Liver (tissue), 8 donors: ENCODE measurements at regions not wholly inside any gene's neighbourhood (a gene's known extent, or its start where the extent isn't known, plus 50 kb on each side); places are given as distances from the start of the nearest gene placed in this dataset.

Source experiments
- DNase-seq: peaks from one replicate; pipeline ENCODE4 v3.0.0-alpha.2; 2017; ENCODE audit warnings: low spot score
- H3K27ac ChIP-seq, 2 donors: one replicate each; pipeline ENCODE4 v1.7.0; 2013; ENCODE audit warnings: inconsistent platforms in 2 of 2, low read length in 2 of 2, control low read depth in 1 of 2, low read depth in 1 of 2, mild to moderate bottlenecking in 1 of 2
- H3K27me3 ChIP-seq, 4 donors: one replicate each; pipeline versions ENCODE4 v1.6.1 to v1.7.0; 2013; ENCODE audit warnings: low read length in 3 of 4, inconsistent platforms in 1 of 4, mild to moderate bottlenecking in 1 of 4, moderate library complexity in 1 of 4; ENCODE audit not compliant: control insufficient read depth in 4 of 4, insufficient read depth in 4 of 4
- H3K36me3 ChIP-seq, 4 donors: one replicate each; pipeline versions ENCODE4 v1.6.1 to v1.7.0; 2013; ENCODE audit warnings: low read length in 3 of 4, mild to moderate bottlenecking in 3 of 4, low read depth in 1 of 4, moderate library complexity in 1 of 4; ENCODE audit not compliant: control insufficient read depth in 4 of 4, insufficient read depth in 3 of 4
- H3K4me1 ChIP-seq, 4 donors: one replicate each; pipeline versions ENCODE4 v1.6.1 to v1.7.0; 2013; ENCODE audit warnings: low read length in 3 of 4, mild to moderate bottlenecking in 3 of 4, moderate library complexity in 1 of 4; ENCODE audit not compliant: control insufficient read depth in 4 of 4, insufficient read depth in 4 of 4
- H3K4me3 ChIP-seq, 3 donors: one replicate each; pipeline versions ENCODE4 v1.6.1 to v1.7.0; 2013; ENCODE audit warnings: low read length in 3 of 3, control low read depth in 1 of 3, low read depth in 1 of 3, mild to moderate bottlenecking in 1 of 3
- H3K9ac ChIP-seq, 2 donors: one replicate each; pipeline ENCODE4 v1.7.0; 2013; ENCODE audit warnings: low read length in 2 of 2, mild to moderate bottlenecking in 2 of 2, moderate library complexity in 2 of 2, control low read depth in 1 of 2, low read depth in 1 of 2
- H3K9me3 ChIP-seq, 4 donors: one replicate each; pipeline versions ENCODE4 v1.6.1 to v1.7.0; 2013; ENCODE audit warnings: low read length in 3 of 4; ENCODE audit not compliant: control insufficient read depth in 4 of 4
- EGR1 ChIP-seq, 2 donors: IDR thresholded peaks; 2 replicates each; pipeline ENCODE4 v1.6.1; 2016 to 2018; ENCODE audit warnings: antibody characterized with exemption in 2 of 2, low read depth in 2 of 2
- FOXA1 ChIP-seq: IDR thresholded peaks from 2 replicates; pipeline ENCODE4 v1.6.1; 2016; ENCODE audit warnings: antibody characterized with exemption
- FOXA2 ChIP-seq: IDR thresholded peaks from 2 replicates; pipeline ENCODE4 v1.6.1; 2016; ENCODE audit warnings: antibody characterized with exemption
- GABPA ChIP-seq, 2 donors: IDR thresholded peaks in 1 of 2; conservative IDR thresholded peaks in 1 of 2; 2 replicates each; pipeline ENCODE4 v1.6.1; 2016; ENCODE audit warnings: antibody characterized with exemption in 2 of 2, mild to moderate bottlenecking in 1 of 2, moderate library complexity in 1 of 2
- HNF4A ChIP-seq, 2 donors: conservative IDR thresholded peaks; 2 replicates each; pipeline ENCODE4 v1.6.1; 2016; ENCODE audit warnings: antibody characterized with exemption in 2 of 2, mild to moderate bottlenecking in 2 of 2
- HNF4G ChIP-seq: IDR thresholded peaks from 2 replicates; pipeline ENCODE4 v1.6.1; 2016; ENCODE audit warnings: antibody characterized with exemption
- JUND ChIP-seq, 2 donors: IDR thresholded peaks; 2 replicates each; pipeline ENCODE4 v1.6.1; 2016; ENCODE audit warnings: antibody characterized with exemption in 2 of 2
- NR2F2 ChIP-seq: IDR thresholded peaks from 2 replicates; pipeline ENCODE4 v1.6.1; 2016; ENCODE audit warnings: antibody characterized with exemption
- RAD21 ChIP-seq, 2 donors: IDR thresholded peaks; 2 replicates each; pipeline ENCODE4 v1.6.1; 2016; ENCODE audit warnings: antibody characterized with exemption in 2 of 2, mild to moderate bottlenecking in 2 of 2
- RXRA ChIP-seq, 2 donors: IDR thresholded peaks; 2 replicates each; pipeline ENCODE4 v1.6.1; 2017 to 2018; ENCODE audit warnings: antibody characterized with exemption in 2 of 2, mild to moderate bottlenecking in 1 of 2
- SP1 ChIP-seq: IDR thresholded peaks from 2 replicates; pipeline ENCODE4 v1.6.1; 2018; ENCODE audit warnings: antibody characterized with exemption, mild to moderate bottlenecking
- TAF1 ChIP-seq: conservative IDR thresholded peaks from 2 replicates; pipeline ENCODE4 v1.6.1; 2016; ENCODE audit warnings: antibody characterized with exemption, mild to moderate bottlenecking
- YY1 ChIP-seq: IDR thresholded peaks from 2 replicates; pipeline ENCODE4 v1.6.1; 2016; ENCODE audit warnings: antibody characterized with exemption, mild to moderate bottlenecking
- WGBS: extraction: QIAGEN DNeasy Blood & Tissue Kit; methylation state at CpG from one replicate; pipeline ENCODE4 v1.1.7; 2013; 5-methylcytosine and 5-hydroxymethylcytosine counted together
- TF ChIP-seq, protein P1 (sequence below): IDR thresholded peaks from 2 replicates; pipeline ENCODE4 v1.6.1; 2016; ENCODE audit warnings: antibody characterized with exemption
- TF ChIP-seq, protein P2 (sequence below): IDR thresholded peaks from 2 replicates; pipeline ENCODE4 v1.6.1; 2016; ENCODE audit warnings: antibody characterized with exemption
- TF ChIP-seq, protein P3 (sequence below): fragments of 150-350 bp; IDR thresholded peaks from 2 replicates; pipeline ENCODE4 v1.5.1; 2017; ENCODE audit warnings: improper control_type of control experiment, low read depth, low read length; ENCODE audit not compliant: missing input control
- TF ChIP-seq, protein P4 (sequence below): IDR thresholded peaks from 2 replicates; pipeline ENCODE4 v1.6.1; 2016; ENCODE audit warnings: antibody characterized with exemption, mild to moderate bottlenecking
- TF ChIP-seq, protein P5 (sequence below): IDR thresholded peaks from 2 replicates; pipeline ENCODE4 v1.6.1; 2016; ENCODE audit warnings: antibody characterized with exemption
- donor health status: healthy.
- donor health status: healthy.
- donor health status: healthy.
- donor health status: healthy.
- donor health status: healthy.

DNA sequence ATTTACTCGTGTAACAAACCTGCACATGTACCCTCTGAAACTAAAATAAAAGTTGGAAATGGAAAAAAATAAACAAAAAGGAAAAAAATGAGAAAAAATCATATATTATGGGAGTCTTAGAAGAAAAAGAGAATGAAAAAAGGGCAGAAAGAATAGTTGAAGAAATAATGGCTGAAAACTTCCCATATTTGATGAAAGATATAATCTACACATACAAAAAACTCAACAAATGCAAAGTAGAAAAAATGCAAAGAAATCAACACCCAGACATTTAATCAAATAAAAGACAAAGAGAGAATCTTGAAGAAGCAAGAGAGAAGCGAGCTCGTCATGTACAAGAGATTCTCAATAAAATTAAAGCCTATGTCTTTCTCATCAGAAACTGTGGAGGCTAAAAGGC lies 73.8 kb downstream of the SLC25A46 start:
- no peak for DNase-seq
- Histone ChIP-seq H3K4me3 (no peak overlapping the region), H3K36me3 (no peaks in the 10 kb centered on the region), H3K27me3 (no peaks in the 10 kb centered on the region), H3K4me1 (no peaks in the 10 kb centered on the region), H3K9me3 (peaks cover 0 to 5% (median 1%) of the 10 kb centered on the region in 4 donors), H3K27ac (no peak overlapping the region), H3K9ac (no peak overlapping the region)
- TF ChIP-seq FOXA2 (no peak), YY1 (no peak), GABPA (IDR thresholded peaks at IDR 0.05 in 1 of 2, conservative IDR thresholded peaks at IDR 0.05 in 1 of 2) (no peak), NR2F2 (no peak), RXRA (IDR thresholded peaks at IDR 0.05) (no peak), RAD21 (IDR thresholded peaks at IDR 0.05) (no peak), HNF4A (conservative IDR thresholded peaks at IDR 0.05) (no peak), SP1 (no peak), FOXA1 (no peak), JUND (IDR thresholded peaks at IDR 0.05) (no peak), EGR1 (IDR thresholded peaks at IDR 0.05; ENCODE audit: low read depth in 2 of 2) (no peak)
- TF ChIP-seq, protein P1, sequence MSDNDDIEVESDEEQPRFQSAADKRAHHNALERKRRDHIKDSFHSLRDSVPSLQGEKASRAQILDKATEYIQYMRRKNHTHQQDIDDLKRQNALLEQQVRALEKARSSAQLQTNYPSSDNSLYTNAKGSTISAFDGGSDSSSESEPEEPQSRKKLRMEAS, result no peak
- TF ChIP-seq, protein P2, sequence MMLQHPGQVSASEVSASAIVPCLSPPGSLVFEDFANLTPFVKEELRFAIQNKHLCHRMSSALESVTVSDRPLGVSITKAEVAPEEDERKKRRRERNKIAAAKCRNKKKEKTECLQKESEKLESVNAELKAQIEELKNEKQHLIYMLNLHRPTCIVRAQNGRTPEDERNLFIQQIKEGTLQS, result no peak
- TF ChIP-seq, protein P3, sequence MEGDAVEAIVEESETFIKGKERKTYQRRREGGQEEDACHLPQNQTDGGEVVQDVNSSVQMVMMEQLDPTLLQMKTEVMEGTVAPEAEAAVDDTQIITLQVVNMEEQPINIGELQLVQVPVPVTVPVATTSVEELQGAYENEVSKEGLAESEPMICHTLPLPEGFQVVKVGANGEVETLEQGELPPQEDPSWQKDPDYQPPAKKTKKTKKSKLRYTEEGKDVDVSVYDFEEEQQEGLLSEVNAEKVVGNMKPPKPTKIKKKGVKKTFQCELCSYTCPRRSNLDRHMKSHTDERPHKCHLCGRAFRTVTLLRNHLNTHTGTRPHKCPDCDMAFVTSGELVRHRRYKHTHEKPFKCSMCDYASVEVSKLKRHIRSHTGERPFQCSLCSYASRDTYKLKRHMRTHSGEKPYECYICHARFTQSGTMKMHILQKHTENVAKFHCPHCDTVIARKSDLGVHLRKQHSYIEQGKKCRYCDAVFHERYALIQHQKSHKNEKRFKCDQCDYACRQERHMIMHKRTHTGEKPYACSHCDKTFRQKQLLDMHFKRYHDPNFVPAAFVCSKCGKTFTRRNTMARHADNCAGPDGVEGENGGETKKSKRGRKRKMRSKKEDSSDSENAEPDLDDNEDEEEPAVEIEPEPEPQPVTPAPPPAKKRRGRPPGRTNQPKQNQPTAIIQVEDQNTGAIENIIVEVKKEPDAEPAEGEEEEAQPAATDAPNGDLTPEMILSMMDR, result no peak
- TF ChIP-seq, protein P4, sequence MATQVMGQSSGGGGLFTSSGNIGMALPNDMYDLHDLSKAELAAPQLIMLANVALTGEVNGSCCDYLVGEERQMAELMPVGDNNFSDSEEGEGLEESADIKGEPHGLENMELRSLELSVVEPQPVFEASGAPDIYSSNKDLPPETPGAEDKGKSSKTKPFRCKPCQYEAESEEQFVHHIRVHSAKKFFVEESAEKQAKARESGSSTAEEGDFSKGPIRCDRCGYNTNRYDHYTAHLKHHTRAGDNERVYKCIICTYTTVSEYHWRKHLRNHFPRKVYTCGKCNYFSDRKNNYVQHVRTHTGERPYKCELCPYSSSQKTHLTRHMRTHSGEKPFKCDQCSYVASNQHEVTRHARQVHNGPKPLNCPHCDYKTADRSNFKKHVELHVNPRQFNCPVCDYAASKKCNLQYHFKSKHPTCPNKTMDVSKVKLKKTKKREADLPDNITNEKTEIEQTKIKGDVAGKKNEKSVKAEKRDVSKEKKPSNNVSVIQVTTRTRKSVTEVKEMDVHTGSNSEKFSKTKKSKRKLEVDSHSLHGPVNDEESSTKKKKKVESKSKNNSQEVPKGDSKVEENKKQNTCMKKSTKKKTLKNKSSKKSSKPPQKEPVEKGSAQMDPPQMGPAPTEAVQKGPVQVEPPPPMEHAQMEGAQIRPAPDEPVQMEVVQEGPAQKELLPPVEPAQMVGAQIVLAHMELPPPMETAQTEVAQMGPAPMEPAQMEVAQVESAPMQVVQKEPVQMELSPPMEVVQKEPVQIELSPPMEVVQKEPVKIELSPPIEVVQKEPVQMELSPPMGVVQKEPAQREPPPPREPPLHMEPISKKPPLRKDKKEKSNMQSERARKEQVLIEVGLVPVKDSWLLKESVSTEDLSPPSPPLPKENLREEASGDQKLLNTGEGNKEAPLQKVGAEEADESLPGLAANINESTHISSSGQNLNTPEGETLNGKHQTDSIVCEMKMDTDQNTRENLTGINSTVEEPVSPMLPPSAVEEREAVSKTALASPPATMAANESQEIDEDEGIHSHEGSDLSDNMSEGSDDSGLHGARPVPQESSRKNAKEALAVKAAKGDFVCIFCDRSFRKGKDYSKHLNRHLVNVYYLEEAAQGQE, result no peak
- WGBS, result 79% methylated on average over 3 of the region's 3 CpGs

DNA sequence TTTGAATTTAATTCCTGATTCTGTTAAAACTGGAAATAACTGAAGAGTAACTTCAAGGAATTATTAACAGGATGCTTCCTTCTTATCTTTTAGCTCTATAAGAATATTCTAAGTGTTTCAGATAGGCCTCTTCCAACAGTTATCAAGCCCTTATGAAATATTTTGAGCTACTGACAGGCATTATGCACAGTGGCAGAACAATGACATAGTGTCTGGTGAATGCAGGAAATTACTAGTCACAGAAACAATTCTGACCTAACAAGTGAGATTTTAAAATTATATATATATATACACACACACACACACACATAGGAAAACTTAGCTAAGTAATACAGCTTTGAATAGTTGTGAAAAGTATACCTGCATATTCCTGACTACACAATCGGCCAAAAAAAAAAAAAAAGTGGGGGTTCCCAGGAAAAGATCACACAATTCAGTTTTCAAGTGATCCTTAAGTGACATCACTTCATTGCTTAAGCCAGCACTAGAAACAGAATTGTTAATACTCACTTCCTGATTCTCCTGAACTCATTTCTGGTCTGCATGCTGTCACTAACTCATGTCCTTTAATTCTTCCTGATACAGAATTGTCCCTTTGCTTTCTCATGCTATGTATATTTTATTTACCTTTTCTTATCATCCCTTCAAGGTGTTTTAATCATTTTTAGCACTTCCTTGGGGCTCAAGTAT lies 77.3 kb downstream of the SLC25A46 start:
- Histone ChIP-seq H3K36me3 (no peaks in the 10 kb centered on the region), H3K4me1 (no peaks in the 10 kb centered on the region), H3K27ac (no peak overlapping the region), H3K9me3 (peaks cover 0 to 5% (median under 1%) of the 10 kb centered on the region in 4 donors), H3K27me3 (no peaks in the 10 kb centered on the region), H3K4me3 (no peak overlapping the region), H3K9ac (no peak overlapping the region)
- WGBS, result 67% methylated on average over 1 of the region's 1 CpG
- no peak for DNase-seq
- TF ChIP-seq, protein P3, result no peak
- no peak for TF ChIP-seq RAD21 (IDR thresholded peaks at IDR 0.05)
- no peak for TF ChIP-seq FOXA1
- TF ChIP-seq RXRA (IDR thresholded peaks at IDR 0.05), result no peak
- TF ChIP-seq HNF4G, result no peak
- TF ChIP-seq SP1, result no peak
- TF ChIP-seq TAF1, result no peak
- no peak for TF ChIP-seq JUND (IDR thresholded peaks at IDR 0.05)
- no peak for TF ChIP-seq FOXA2
- TF ChIP-seq, protein P2, result no peak
- no peak for TF ChIP-seq GABPA (IDR thresholded peaks at IDR 0.05 in 1 of 2, conservative IDR thresholded peaks at IDR 0.05 in 1 of 2)
- no peak for TF ChIP-seq YY1
- TF ChIP-seq, protein P1, result no peak
- TF ChIP-seq, protein P5, sequence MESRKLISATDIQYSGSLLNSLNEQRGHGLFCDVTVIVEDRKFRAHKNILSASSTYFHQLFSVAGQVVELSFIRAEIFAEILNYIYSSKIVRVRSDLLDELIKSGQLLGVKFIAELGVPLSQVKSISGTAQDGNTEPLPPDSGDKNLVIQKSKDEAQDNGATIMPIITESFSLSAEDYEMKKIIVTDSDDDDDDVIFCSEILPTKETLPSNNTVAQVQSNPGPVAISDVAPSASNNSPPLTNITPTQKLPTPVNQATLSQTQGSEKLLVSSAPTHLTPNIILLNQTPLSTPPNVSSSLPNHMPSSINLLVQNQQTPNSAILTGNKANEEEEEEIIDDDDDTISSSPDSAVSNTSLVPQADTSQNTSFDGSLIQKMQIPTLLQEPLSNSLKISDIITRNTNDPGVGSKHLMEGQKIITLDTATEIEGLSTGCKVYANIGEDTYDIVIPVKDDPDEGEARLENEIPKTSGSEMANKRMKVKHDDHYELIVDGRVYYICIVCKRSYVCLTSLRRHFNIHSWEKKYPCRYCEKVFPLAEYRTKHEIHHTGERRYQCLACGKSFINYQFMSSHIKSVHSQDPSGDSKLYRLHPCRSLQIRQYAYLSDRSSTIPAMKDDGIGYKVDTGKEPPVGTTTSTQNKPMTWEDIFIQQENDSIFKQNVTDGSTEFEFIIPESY, result no peak
